ENCODE measurements at regions not wholly inside any gene's neighbourhood (a gene's known extent, or its start where the extent isn't known, plus 50 kb on each side); places are given as distances from the start of the nearest gene placed in this dataset.

DNA sequence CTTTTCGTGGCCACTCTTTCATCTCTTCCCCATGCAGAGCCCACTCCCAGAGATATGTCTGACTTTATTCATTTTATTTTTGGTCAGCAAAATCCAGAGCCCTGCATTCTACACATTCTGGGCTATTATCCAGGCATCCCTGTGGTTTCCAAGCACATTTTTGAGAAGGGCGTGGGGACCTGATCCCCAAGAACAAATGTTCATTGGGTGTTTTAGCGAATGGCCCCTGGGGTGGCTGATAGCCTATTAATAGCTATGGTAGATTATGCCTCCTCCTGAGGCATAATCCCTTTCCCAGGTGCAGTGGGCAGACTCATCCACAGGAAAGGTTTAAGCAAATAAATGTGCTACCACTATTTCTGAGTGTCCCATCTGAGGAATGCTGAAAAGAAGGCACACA is 511.8 kb upstream of the USP24 start:
- Histone ChIP-seq H3K36me3 (no peaks in the 10 kb centered on the region), H3K9me3 (no peaks in the 10 kb centered on the region), H3K4me3 (no peak overlapping the region), H3K27me3 (no peaks in the 10 kb centered on the region), H3K27ac (no peak overlapping the region), H3K4me1 (no peaks in the 10 kb centered on the region)
- WGBS, result 42% methylated on average over 3 of the region's 3 CpGs
- TF ChIP-seq CTCF (IDR thresholded peaks at IDR 0.05) (no peak), POLR2AphosphoS5 (IDR thresholded peaks at IDR 0.05) (no peak), POLR2A (IDR thresholded peaks at IDR 0.05) (no peak), EP300 (IDR thresholded peaks at IDR 0.05) (no peak)
- no peak for DNase-seq (ENCODE audit: low spot score in 2 of 2)

DNA sequence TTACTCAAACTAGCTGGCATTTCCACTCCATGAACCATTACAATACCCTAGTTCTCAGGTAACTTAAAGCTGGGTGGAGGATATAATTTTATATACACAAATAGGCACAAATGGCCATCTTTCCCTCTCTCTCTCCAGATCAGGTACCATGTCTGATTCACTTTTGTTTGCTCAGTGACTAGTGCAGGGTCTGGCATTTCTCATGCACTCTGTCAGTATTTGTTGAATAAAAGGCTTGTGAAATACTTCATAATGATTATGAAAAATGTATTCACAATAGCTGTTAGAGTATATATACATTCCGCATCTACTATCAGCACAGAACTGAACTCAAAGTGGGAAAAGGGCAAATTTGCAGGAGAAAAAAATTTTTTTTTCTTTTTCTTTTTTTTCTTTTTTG is 510.2 kb upstream of the USP24 start:
- no peak overlapping the region for H3K4me3 ChIP-seq
- no peak for DNase-seq (ENCODE audit: low spot score in 2 of 2)
- TF ChIP-seq POLR2AphosphoS5 (IDR thresholded peaks at IDR 0.05) (no peak), EP300 (IDR thresholded peaks at IDR 0.05) (no peak), CTCF (IDR thresholded peaks at IDR 0.05) (no peak), POLR2A (IDR thresholded peaks at IDR 0.05) (no peak)
- H3K36me3 ChIP-seq, result no peaks in the 10 kb centered on the region
- H3K27ac ChIP-seq, result no peak overlapping the region
- 98% methylated on average over 1 of the region's 1 CpG for WGBS
- no peaks in the 10 kb centered on the region for H3K9me3 ChIP-seq
- peaks cover 3% of the 10 kb centered on the region for H3K4me1 ChIP-seq
- H3K27me3 ChIP-seq, result no peaks in the 10 kb centered on the region

DNA sequence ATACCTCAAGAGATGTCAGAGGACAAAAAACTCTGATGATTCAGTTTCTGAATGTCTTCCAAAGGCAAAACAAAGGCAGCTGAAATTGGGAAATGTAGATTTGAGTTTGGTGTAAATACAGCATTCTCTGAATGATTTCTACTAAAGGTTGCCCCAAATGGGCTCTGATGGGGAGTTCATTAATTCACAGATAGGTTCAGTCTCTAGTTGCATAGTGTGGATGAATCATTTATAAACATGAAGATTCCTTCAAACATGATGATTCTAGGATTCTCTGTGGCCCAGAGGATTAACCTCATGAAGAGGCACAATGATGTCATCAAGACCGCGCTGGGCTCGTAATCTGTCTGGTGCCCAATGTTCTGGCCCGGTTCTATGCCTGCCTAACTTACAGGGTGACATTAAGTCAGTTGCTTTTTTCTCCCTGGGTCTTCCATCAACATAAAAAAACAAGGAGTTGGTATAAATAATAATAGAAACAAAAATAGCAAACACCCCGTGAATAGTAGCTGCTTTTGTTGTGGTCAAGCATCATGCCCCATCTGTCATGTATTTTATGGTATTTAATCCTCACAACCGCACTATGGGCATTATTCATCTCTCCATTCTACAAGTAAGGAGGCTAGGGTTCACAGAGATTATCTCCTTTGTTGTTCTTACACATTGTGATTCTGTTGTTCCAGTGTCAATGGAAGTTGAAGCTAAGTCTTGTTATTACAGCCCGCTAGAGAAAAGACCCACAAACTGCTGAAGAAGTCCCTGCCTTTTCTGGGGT is 509.6 kb upstream of the USP24 start:
- Histone ChIP-seq H3K4me3 (no peak overlapping the region), H3K27ac (no peak overlapping the region), H3K36me3 (no peaks in the 10 kb centered on the region), H3K27me3 (no peaks in the 10 kb centered on the region), H3K9me3 (no peaks in the 10 kb centered on the region), H3K4me1 (peaks cover 6% of the 10 kb centered on the region)
- DNase-seq (ENCODE audit: low spot score in 2 of 2), result no peak
- 90% methylated on average over 7 of the region's 7 CpGs for WGBS
- TF ChIP-seq EP300 (IDR thresholded peaks at IDR 0.05) (no peak), POLR2AphosphoS5 (IDR thresholded peaks at IDR 0.05) (no peak)

DNA sequence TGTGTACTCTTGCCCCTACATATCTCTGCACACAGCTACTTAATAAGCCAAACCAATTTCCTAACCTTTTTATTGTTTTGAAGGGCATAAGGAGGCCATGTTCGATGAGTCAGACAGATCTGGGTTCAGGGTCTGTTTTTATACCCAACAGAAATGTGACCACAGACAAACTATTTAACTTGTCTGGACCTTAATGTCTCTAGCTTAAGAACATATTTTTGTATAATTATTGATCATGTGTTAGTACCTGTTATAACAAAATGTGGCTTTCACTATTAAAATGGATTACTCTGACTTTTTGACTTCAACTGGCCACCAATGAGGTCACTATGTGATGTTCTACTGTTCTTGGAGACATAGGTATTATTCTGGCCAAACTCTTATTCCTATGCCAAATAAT is 507.8 kb upstream of the USP24 start:
- H3K27me3 ChIP-seq, result no peaks in the 10 kb centered on the region
- H3K27ac ChIP-seq, result no peak overlapping the region
- TF ChIP-seq CTCF (IDR thresholded peaks at IDR 0.05) (no peak), POLR2AphosphoS5 (IDR thresholded peaks at IDR 0.05) (no peak), POLR2A (IDR thresholded peaks at IDR 0.05) (no peak), EP300 (IDR thresholded peaks at IDR 0.05) (no peak)
- 97% methylated on average over 1 of the region's 1 CpG for WGBS
- H3K4me1 ChIP-seq, result peaks cover 12% of the 10 kb centered on the region
- no peaks in the 10 kb centered on the region for H3K36me3 ChIP-seq
- DNase-seq (ENCODE audit: low spot score in 2 of 2), result no peak
- H3K4me3 ChIP-seq, result no peak overlapping the region
- H3K9me3 ChIP-seq, result no peaks in the 10 kb centered on the region

DNA sequence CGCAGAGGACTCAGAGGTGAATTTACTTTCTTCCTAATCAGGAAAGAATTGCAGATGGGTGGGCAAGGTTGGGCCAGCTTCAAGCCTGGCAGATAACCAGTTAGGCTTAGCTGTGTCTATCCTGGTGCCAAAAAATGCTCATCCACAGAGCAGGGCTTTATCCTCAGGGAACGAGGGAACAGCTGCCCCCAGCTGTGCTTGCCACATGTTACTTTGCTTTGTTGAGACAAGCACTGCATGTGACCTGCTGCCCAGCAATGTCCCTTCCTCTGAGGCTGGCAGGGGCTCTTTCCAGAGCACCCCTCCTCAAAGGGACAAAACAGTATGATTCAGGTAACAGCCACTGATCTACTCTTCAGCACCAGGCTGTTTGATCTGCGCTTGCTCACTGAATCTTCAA is 505.1 kb upstream of the USP24 start:
- Histone ChIP-seq H3K4me3 (no peak overlapping the region), H3K27ac (peak overlapping the region; percentile 72), H3K4me1 (peaks cover 12% of the 10 kb centered on the region), H3K36me3 (no peaks in the 10 kb centered on the region), H3K27me3 (no peaks in the 10 kb centered on the region), H3K9me3 (no peaks in the 10 kb centered on the region)
- no peak for TF ChIP-seq CTCF (IDR thresholded peaks at IDR 0.05)
- 54% methylated on average over 3 of the region's 3 CpGs for WGBS
- no peak for DNase-seq (ENCODE audit: low spot score in 2 of 2)

Data from suprapubic skin (tissue), 4 donors.